Keratinocyte (primary cell): ENCODE measurements at regions not wholly inside any gene's neighbourhood (a gene's known extent, or its start where the extent isn't known, plus 50 kb on each side); places are given as distances from the start of the nearest gene placed in this dataset.

Experiments used
- DNase-seq: peaks from one replicate; pipeline ENCODE4 v3.0.0-alpha.2; 2011; ENCODE audit warnings: low read depth, missing footprints, low spot score
- FAIRE-seq: peaks from 2 replicates; lab custom pipeline; 2011; peaks lifted over from hg19 to GRCh38; lab: Jason Lieb, UNC
- H2AFZ ChIP-seq: 2 replicates; pipeline ENCODE4 v1.6.0; 2012; ENCODE audit warnings: low read length, control low read depth, inconsistent platforms; ENCODE audit not compliant: control insufficient read depth
- H3K27ac ChIP-seq: 2 replicates; pipeline ENCODE4 v1.5.1; 2011; ENCODE audit warnings: low read length; ENCODE audit not compliant: control insufficient read depth, insufficient read depth
- H3K27me3 ChIP-seq: 3 replicates; pipeline ENCODE4 v1.6.0; 2011; ENCODE audit warnings: low read length; ENCODE audit not compliant: control insufficient read depth, insufficient read depth; ENCODE audit errors: extremely low read depth
- H3K36me3 ChIP-seq, 2 experiments: 2 replicates in 1 of 2; 3 replicates in 1 of 2; pipeline ENCODE4 v1.5.1; 2011; ENCODE audit warnings: low read length in 2 of 2, mild to moderate bottlenecking in 1 of 2; ENCODE audit not compliant: control insufficient read depth in 2 of 2, insufficient read depth in 2 of 2; ENCODE audit errors: extremely low read depth in 1 of 2
- H3K4me1 ChIP-seq: 3 replicates; pipeline ENCODE4 v1.5.1; 2011; ENCODE audit warnings: low read length; ENCODE audit not compliant: control insufficient read depth, insufficient read depth; ENCODE audit errors: extremely low read depth
- H3K4me2 ChIP-seq: 3 replicates; pipeline ENCODE4 v1.6.0; 2011; ENCODE audit warnings: low read depth, low read length; ENCODE audit not compliant: control insufficient read depth, insufficient read depth; ENCODE audit errors: extremely low read depth
- H3K4me3 ChIP-seq, 3 experiments: fragments of 200-600 bp in 1 of 3; sonication (generic) in 1 of 3; 2 replicates in 2 of 3; 3 replicates in 1 of 3; pipeline ENCODE4 v1.5.1; 2011 to 2016; ENCODE audit warnings: low read length in 3 of 3, mild to moderate bottlenecking in 3 of 3, control low read depth in 2 of 3, inconsistent platforms in 1 of 3, low read depth in 1 of 3, mixed read lengths in 1 of 3, mixed run types in 1 of 3, moderate library complexity in 1 of 3; ENCODE audit not compliant: control insufficient read depth in 2 of 3, insufficient read depth in 2 of 3; ENCODE audit errors: extremely low read depth in 1 of 3
- H3K79me2 ChIP-seq: 2 replicates; pipeline ENCODE4 v1.6.0; 2012; ENCODE audit warnings: low read length; ENCODE audit not compliant: control insufficient read depth, insufficient read depth
- H3K9ac ChIP-seq: 3 replicates; pipeline ENCODE4 v1.6.0; 2011; ENCODE audit warnings: low read length; ENCODE audit not compliant: control insufficient read depth, insufficient read depth; ENCODE audit errors: extremely low read depth
- H3K9me1 ChIP-seq: 3 replicates; pipeline ENCODE4 v1.6.0; 2011; ENCODE audit warnings: low read length; ENCODE audit not compliant: control insufficient read depth, insufficient read depth; ENCODE audit errors: extremely low read depth
- H3K9me3 ChIP-seq: 2 replicates; pipeline ENCODE4 v1.5.1; 2012; ENCODE audit warnings: low read depth, low read length; ENCODE audit not compliant: control insufficient read depth
- H4K20me1 ChIP-seq: 3 replicates; pipeline ENCODE4 v1.6.0; 2011; ENCODE audit warnings: low read length; ENCODE audit not compliant: control insufficient read depth, insufficient read depth; ENCODE audit errors: extremely low read depth
- EZH2 ChIP-seq: IDR thresholded peaks from one replicate; pipeline ENCODE4 v1.6.1; 2012; ENCODE audit warnings: inconsistent platforms, mild to moderate bottlenecking, low read length, moderate library complexity
- dilution Hi-C: fragments of 300-500 bp; cut with MboI; formaldehyde crosslinking; loops from one replicate; pipeline ENCODE4 v1.7.0; 2020; ENCODE audit warnings: low sequenced_read_pairs; ENCODE audit not compliant: extremely low pct_ligation_motif_present
- TF ChIP-seq, protein P1 (sequence below), 3 experiments: IDR thresholded peaks in 1 of 3; conservative IDR thresholded peaks in 1 of 3; optimal IDR thresholded peaks in 1 of 3; 2 replicates in 2 of 3; 3 replicates in 1 of 3; pipeline versions ENCODE3 to v1.5.1; 2011; ENCODE audit warnings: low read length in 3 of 3, mild to moderate bottlenecking in 3 of 3, moderate library complexity in 2 of 3, control low read depth in 1 of 3, inconsistent platforms in 1 of 3; ENCODE audit not compliant: insufficient read depth in 2 of 3; ENCODE audit errors: extremely low read depth in 1 of 3

DNA sequence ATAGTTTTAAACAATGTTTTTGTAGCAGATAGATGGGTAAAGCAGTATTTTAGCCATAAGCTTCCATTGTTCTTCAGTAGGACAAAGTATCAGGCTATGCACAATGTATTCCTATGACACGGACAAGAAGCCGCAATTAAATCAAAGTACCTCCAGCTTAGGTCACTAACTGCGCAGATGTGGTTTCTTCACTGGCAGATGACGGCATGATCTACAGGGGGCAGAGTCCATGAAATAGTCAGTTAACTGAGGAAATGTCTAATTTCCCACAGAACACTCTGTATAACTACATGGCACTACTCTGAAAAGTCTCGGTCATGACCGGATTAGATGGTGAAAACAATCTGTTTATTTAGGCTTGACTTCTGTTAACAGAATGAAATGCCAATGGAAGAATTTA, 120.7 kb upstream of the TRPM3 start:
- no peak overlapping the region for H3K4me2 ChIP-seq
- no peaks in the 10 kb centered on the region for H3K27me3 ChIP-seq
- no peaks in the 10 kb centered on the region for H3K9me1 ChIP-seq
- DNase-seq (no peak), FAIRE-seq (no peak)
- H3K4me3 ChIP-seq: no peak overlapping the region
- no peak overlapping the region for H3K9ac ChIP-seq
- H3K4me1 ChIP-seq: no peaks in the 10 kb centered on the region
- TF ChIP-seq, protein P1, sequence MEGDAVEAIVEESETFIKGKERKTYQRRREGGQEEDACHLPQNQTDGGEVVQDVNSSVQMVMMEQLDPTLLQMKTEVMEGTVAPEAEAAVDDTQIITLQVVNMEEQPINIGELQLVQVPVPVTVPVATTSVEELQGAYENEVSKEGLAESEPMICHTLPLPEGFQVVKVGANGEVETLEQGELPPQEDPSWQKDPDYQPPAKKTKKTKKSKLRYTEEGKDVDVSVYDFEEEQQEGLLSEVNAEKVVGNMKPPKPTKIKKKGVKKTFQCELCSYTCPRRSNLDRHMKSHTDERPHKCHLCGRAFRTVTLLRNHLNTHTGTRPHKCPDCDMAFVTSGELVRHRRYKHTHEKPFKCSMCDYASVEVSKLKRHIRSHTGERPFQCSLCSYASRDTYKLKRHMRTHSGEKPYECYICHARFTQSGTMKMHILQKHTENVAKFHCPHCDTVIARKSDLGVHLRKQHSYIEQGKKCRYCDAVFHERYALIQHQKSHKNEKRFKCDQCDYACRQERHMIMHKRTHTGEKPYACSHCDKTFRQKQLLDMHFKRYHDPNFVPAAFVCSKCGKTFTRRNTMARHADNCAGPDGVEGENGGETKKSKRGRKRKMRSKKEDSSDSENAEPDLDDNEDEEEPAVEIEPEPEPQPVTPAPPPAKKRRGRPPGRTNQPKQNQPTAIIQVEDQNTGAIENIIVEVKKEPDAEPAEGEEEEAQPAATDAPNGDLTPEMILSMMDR (optimal IDR thresholded peaks at IDR 0.05 in 1 of 3, IDR thresholded peaks at IDR 0.05 in 1 of 3, conservative IDR thresholded peaks at IDR 0.05 in 1 of 3; ENCODE audit: extremely low read depth in 1 of 3, insufficient read depth in 2 of 3, low read length in 3 of 3): no peak
- no peak for TF ChIP-seq EZH2
- no peak overlapping the region for H2AFZ ChIP-seq
- no peak overlapping the region for H3K27ac ChIP-seq
- H3K9me3 ChIP-seq: no peaks in the 10 kb centered on the region
- H3K36me3 ChIP-seq: no peaks in the 10 kb centered on the region
- dilution Hi-C loops: no loop called here
- no peaks in the 10 kb centered on the region for H4K20me1 ChIP-seq
- no peaks in the 10 kb centered on the region for H3K79me2 ChIP-seq

DNA sequence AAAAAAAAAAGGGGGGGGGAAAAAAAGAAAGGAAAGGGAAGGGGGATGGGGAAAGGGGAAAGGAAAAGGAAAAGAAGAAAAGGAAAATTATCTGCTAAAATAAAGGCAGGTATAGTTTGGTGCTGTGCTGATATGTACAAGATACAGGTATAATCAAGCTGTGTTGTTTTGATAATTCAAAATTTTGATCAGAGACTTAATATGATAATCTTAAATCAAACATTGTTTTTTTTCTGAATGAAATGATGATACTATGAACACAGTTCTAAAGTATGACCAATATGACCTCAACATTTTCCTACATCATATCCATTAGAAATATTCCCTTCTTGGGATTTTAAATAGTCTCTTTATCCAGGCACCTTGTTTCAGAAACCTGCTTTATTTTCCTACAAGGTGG, 115.6 kb upstream of the TRPM3 start:
- Histone ChIP-seq H3K79me2 (no peaks in the 10 kb centered on the region), H3K9ac (no peak overlapping the region), H2AFZ (no peak overlapping the region), H3K9me3 (no peaks in the 10 kb centered on the region), H3K4me3 (no peak overlapping the region), H4K20me1 (no peaks in the 10 kb centered on the region), H3K4me2 (no peak overlapping the region), H3K27me3 (no peaks in the 10 kb centered on the region), H3K9me1 (no peaks in the 10 kb centered on the region), H3K4me1 (no peaks in the 10 kb centered on the region), H3K36me3 (no peaks in the 10 kb centered on the region), H3K27ac (no peak overlapping the region)
- dilution Hi-C loops: no loop called here
- no peak for FAIRE-seq
- no peak for TF ChIP-seq EZH2
- TF ChIP-seq, protein P1 (optimal IDR thresholded peaks at IDR 0.05 in 1 of 3, IDR thresholded peaks at IDR 0.05 in 1 of 3, conservative IDR thresholded peaks at IDR 0.05 in 1 of 3; ENCODE audit: extremely low read depth in 1 of 3, insufficient read depth in 2 of 3, low read length in 3 of 3): no peak
- DNase-seq: no peak
